HK-2 (cell line): ENCODE measurements at regions not wholly inside any gene's neighbourhood (a gene's known extent, or its start where the extent isn't known, plus 50 kb on each side); places are given as distances from the start of the nearest gene placed in this dataset.
"Not testable (repeated sequence)": the region's sequence is repeated elsewhere in the genome, so short reads cannot be mapped to it uniquely, and the experiment has no call there.

Source experiments
- DNase-seq: peaks from one replicate; pipeline ENCODE4 v3.0.0-alpha.2; 2018; ENCODE audit not compliant: unreplicated experiment

DNA sequence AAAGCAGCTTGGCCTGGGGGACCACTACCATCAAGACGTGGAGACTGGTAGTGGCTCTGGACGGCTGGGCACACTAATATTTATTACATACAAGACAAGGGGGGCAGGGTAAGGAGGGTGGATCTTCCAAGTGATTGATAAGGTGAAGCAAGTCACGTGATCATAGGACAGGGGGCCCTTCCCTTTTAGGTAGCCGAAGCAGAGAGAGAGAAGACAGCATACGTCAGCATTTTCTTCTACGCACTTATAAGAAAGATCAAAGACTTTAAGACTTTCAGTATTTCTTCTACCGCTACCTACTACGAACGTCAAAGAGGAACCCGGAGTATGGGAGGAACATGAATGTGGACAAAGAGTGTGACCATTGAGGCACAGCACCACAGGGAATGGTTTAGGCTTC, 307.9 kb downstream of the RPIA start:
- DNase-seq = no peak

DNA sequence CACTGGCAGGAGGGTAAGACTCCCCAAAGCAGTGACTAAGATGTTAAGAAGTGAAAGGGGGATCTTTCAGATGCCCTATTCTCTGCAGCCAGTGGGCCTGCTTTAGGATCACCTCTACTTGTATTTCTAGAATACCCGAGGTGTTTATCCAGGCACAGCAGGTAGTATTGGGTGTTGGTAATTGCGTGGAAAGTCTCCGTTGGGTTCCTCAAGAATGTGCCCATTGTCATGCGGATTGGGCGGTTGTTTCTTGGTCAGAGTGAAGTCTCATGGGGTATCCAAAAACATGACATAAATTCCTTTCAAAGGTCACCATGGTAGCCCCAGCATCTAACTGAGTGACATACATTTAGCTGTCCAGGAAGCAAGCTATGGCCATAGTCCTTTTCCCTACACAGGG, 308.8 kb downstream of the RPIA start:
- DNase-seq = no peak

DNA sequence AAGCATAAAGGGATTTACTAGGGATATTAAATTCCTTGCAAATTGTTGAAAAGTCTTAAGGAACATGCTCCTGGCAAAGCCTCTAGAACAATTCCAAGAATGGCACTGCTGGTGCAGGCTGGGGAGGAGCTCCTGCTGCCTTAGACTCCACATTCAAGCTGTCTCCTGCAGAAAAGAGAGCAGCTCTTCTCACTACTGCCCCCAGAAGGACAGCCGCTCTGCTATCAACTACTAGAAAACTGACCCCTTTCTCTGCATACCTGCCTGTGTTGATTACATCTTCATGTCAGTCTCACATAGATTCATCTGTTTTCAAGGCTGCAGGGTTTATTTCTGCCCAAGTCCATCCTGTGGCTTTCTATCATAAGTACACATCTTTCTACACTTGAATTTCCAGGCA, 312.8 kb downstream of the RPIA start:
- not testable (repeated sequence) for DNase-seq

- DNase-seq = not testable (repeated sequence)
These were observed 329.1 kb downstream of the RPIA start for GRCh38 chr2:89020566-89020965.

DNA sequence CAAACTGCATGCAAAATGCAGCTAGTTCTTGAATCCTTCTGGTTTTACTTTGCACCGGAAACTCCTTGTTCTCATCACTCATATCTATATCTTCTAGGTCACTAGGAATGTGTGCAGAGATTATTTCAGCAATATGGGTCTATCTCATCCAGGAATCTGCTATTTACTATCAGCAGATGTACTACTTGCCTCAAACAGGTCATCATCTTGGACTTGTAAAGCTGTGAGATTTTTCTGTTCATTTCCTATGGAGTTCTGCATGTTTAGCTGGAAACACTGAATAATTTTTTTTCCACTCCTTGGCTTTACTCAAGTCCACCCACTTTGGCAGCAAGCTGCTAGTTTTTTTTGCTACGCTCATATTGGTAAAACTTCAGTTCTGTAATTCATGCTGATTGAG, 334.8 kb downstream of the RPIA start:
- DNase-seq = not testable (repeated sequence)

- DNase-seq = not testable (repeated sequence)
These were observed 335.6 kb downstream of the RPIA start for GRCh38 chr2:89027115-89027514.

- DNase-seq = not testable (repeated sequence)
These were observed 336.1 kb downstream of the RPIA start for GRCh38 chr2:89027536-89027935.

DNA sequence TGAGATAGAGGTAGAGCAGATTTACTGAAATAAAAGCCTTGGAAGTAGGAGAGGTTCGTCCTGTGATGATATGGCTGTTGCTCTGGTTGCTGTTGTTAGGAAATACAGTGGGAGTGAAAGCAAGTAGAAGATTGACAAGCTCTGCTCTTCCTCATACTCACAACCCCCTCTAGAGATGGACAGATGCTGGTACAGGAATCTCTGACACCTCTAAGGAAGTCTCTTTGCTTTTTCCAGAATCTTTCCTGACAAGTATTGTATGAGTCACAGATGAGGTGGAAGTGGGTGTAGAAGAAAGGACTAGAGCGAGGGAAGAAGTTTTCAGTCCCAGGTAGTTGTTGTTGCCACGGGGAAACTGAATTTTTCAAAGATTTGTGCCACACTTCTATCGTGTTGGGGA, 337.8 kb downstream of the RPIA start:
- DNase-seq = not testable (repeated sequence)

DNA sequence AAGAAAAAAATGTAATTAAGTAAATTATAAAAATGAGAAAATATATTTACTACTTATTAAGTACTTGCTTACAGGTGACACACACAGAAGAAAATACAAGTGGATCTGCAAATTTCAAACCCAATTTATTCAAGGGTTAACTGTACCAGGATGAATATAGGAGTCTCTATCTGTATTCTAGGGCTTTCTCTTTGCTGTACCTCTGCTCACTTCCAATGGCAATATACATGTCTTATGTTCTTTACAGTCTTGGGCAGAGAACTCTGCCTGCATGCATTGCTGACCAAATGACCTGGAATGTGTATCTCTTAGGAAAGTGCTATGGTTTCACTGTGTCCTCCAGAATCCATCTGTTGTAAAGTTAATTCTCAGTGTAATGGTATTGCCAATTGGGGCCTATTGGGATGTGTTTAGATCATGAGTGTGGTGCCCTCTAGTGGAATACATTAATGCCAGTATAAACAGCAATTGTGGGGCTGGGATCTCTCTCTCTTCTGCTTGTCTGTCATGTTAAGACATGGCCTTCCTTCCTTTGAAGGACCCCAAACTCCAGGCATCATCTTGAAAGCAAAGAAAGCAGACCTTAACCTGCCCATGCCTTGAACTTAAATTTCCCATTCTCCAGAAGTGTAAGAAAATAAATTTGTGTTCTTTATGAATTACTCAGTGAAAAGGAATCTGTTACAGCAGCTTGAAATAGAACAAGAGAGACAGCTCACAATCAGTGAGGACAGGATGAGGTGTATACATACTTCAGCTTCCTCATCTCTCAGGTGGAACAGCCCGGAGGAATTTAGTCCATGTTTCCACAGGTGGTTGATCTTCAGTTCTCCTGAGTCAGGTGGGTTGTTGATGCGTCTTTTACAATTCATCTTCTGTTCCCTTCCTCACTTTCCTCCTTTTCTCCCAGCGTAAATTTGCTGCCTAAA, 356.9 kb downstream of the RPIA start:
- peak; percentile 10 for DNase-seq

DNA sequence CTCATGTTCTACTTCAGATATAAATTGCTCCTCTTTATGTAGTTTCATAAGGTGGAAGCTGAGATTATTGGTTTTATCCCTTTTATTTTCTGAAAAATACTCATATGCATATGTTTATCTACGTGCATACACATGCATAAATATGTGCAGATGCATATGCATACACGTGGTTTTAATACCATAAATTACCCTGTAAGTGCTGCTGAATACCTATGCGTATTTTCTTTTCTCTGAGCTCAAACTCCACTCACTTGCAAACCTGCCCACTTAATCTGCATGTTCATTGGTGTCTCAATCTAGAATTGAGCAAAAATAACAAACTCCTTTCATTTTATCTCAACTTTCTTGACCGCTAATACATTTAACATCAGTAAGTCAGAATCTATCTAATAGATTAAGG, 367.1 kb downstream of the RPIA start:
- not testable (repeated sequence) for DNase-seq

GRCh38 chr2:89061174-89061573, 369.7 kb downstream of the RPIA start:
- DNase-seq = not testable (repeated sequence)

GRCh38 chr2:89076771-89077170, 385.3 kb downstream of the RPIA start:
- not testable (repeated sequence) for DNase-seq

GRCh38 chr2:89092911-89093310, 401.4 kb downstream of the RPIA start:
- DNase-seq = not testable (repeated sequence)

DNA sequence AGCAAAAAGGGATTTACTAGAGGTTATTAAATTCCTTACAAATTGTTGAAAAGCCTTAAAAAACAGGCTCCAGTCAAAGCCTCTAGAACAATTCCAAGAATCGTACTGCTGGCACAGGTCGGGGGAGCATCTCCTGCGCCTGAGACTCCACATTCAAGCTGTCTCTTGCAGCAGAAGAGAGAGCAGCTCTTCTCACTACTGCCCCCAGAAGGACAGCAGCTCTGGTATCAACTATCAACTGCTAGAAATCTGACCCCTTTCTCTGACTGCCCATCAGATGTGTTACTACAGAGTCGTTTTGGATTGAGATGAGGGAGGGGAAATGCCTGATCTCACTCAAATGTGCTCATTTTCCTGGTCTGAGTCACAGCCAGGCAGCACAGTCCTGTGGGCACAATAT, 403.6 kb downstream of the RPIA start:
- DNase-seq = not testable (repeated sequence)

- not testable (repeated sequence) for DNase-seq
These were observed 411.1 kb downstream of the RPIA start for GRCh38 chr2:89102587-89102986.

DNA sequence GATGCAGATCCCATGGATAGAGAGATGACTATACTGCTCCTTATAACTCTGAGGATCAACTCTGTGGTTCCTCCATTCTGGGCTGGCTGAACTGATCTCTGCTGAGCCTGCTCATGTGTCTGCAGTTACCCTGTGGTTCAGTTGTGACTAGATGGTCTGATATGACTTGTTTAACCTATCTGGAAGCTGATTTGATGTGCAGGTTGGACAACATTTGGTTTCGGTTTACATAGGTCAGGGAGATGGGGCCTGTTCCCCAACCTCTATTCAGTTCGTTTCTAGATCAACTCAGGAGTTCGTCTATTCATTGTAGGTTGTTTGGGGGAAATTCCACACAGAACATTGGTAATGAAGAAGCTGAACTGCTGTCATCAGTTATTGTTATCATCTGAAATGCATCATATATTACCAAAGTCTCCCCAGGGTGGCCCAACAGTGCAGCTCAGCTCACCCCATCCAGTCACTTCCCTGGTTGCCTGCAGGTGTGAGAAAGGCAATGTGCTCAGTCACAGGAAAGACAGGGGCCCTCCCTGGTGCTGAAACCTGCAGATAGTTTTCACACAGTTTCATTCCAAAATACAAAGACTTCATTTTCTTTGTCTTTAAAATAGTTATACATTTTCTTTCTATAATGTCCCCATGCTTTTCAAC, 415.0 kb downstream of the RPIA start:
- DNase-seq = not testable (repeated sequence)

- DNase-seq = not testable (repeated sequence)
These were observed 421.0 kb downstream of the RPIA start for GRCh38 chr2:89112434-89112833.

DNA sequence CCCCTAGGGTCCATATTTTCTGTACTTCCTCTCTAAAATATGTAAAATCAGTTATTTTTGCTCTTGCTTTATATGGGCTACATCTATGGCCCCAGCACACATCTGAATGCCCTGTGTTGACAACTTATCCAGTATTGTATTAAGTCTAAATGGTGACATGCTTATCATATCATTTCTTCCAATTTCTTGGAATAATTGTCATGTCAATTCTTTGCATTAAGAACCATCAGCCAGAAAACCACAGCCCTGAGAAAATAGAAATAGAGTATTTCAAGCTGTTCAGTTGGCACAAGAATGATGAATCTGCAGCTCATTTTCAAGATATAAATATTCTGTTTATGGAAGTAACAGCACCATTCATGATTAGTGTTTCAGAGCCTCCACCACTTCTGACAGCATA, 421.8 kb downstream of the RPIA start:
- not testable (repeated sequence) for DNase-seq

- not testable (repeated sequence) for DNase-seq
These were observed 438.0 kb downstream of the RPIA start for GRCh38 chr2:89129440-89129839.

DNA sequence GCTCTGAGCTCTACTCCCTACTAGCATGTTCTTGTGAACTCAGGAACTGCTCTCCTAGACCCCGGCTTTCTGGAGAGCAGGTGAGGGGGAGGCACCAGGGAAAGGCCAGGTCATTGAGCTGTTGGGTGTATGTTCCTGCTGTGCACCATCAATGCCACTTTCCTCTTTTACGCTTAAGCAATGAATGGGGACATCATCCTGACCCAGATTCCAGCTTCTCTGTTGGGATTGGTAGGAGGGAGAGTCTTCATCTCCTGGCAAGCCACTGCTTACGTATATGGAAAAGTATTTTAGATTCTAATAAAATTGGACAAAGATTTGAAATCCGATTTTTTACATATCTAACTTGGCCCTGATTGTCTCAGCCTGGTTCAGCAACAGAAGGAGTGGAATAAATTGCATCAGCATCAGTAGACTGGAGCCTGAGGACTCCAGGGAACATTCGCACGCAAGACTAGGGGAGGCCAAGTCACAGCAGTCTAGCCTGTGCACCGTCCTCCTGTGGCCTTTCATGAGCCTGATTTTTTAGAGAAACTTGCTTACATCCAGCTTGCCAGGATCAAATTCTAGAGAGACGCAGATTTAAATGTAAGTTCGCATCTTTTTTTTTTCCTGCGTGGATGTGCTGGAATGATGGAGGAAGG, 439.3 kb downstream of the RPIA start:
- DNase-seq = not testable (repeated sequence)

DNA sequence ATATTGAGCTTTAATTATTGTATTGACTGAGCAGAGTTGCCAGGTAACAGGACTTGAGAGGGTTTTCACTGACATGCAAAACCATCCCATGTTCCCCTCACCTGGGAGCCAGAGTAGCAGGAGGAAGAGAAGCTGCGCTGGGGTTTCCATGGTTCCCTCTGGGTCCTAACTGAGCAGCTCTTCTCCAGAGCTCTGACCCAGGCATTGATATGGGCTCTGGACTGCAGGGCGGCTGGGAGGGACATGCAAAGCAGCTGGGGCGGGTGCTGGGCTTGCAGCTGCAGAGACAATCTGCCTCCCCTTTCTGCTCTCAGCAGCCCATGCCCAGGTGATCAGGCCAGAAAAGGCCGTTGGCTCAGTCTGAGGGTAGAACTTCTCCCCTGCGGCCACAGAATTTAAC, 451.5 kb downstream of the RPIA start:
- not testable (repeated sequence) for DNase-seq

DNA sequence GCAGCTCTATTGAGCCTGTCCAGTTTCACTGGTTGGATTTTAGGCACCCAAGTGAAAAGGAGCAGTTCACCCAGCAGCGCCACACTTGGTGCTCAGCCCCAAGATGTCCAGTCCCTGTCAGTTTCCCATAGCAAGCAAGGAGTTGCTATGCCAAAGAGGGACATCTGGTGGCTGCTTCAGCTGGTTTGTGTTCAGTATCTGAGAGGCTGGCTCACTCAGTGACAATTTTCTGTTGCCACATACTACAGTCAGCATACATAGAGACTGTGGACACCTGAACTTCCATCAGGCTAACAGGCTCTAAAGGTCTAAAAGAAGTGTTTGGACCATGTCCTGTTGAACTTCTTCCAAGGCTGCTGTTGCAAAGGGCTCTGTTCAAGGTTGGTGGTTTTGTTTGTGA, 453.9 kb downstream of the RPIA start:
- DNase-seq = not testable (repeated sequence)
